GM19395 (cell line): ENCODE measurements at regions not wholly inside any gene's neighbourhood (a gene's known extent, or its start where the extent isn't known, plus 50 kb on each side); places are given as distances from the start of the nearest gene placed in this dataset.
"Not testable (repeated sequence)": the region's sequence is repeated elsewhere in the genome, so short reads cannot be mapped to it uniquely, and the experiment has no call there.

Experiments used
- ATAC-seq: cut with Tn5 transposase; IDR thresholded peaks from one replicate; pipeline ENCODE4 v1.9.1; 2021; ENCODE audit warnings: mild to moderate bottlenecking, moderate library complexity; ENCODE audit not compliant: unreplicated experiment

DNA sequence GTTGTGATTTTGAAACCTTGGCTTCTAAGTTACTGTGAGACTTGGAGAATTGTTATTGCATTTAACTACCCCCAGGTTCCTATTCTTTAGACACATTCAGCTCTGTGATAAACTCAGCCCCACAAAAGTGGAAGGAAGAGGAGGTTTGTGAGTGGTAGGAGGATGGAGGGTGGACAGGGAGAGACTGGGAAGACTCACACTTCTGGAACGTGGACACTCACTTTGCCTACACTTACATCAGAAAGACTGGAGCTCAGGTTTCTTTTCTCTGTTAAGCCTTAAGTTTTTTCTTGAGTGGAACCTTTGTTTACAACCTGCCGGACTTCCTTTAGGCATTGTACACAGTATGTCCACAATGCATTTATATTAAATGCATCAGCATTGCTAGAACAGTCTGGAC lies 99.0 kb downstream of the AREG start:
- ATAC-seq = no peak

DNA sequence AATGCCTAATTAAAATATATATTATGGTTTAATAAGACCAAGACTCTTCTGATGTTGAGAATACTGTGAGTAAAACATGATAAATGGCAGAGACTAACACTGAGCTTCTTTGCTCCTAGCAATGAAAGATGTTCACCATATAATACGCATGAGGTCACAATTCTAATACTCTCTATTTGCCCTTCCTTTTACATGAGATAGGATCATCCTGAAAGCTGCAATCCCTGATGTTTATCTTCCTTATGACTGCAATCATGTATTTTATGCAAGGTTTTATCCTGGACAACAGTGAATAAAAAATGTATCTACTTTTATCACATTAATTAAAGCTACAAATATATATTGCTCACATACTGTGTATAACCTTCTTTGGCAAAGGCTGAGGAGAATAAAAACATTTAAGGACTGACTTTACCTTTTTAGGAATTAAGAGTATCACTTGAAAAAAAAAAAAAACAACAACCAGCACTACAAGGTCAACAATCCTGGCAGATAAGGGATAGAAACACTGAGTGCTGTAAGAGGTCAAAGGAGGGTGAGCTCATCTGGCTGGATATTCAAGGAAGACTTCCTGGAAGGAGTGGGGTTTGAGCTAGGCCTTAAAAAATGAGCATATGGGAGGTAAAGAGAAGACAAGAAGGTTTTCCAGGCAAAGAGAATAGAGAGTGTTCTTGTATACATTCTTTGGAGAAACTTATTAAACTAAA lies 99.9 kb downstream of the AREG start:
- ATAC-seq = no peak

DNA sequence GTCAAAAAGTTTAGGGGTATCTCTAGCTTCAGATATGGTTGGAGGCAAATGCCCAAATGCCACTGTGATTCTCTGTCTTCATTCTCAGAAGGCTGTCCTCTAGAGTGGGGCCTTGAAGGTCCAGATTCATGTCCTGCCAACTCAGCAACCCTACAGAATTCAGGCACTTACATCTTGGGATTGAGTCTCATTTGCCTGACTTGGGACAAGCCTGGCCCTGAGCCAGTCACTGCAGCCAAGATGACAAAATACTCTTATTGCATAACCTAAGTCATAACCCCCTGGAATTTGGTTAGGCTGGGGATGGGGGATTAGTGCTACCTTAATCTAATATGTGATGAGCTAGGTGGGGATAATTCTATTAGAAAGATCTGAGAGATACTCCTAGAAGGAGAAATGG lies 100.5 kb downstream of the AREG start:
- no peak for ATAC-seq

DNA sequence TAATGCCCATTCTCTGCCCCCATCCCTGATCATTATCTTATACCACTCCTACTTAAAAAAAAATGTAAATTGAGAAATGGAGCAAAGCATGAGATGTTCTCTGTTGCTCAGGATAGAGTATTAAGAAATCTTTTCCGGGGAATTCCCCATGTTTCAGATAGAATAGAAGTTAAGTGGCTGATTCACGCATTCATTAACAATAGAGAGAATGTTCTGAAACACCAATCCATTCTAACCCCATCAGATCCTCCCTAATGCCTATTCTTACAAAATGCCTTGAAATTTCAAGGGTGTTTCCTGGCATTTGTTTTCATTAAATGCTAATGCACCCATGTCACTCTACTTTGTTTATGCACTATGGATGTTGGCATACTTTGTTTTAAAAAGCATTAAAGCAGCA lies 101.1 kb downstream of the AREG start:
- no peak for ATAC-seq

DNA sequence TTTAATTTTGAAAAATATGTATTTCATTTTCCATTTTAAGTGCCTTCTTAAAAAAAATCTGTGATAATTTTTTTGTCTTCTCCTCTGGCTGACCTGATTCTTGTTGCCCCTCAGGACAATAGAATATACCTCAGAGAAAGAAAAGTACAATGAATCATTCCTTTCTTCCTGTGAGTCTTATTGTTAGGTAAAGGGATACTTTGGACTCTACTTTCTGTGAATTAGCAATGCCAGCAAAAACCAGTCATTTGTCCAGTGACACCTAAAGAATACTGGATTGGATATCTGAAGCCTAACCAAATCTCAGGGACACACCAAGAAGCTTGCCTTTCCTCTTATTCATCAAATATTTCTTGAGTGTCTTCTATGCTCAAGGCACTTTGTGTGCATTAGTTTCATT lies 102.1 kb downstream of the AREG start:
- no peak for ATAC-seq

DNA sequence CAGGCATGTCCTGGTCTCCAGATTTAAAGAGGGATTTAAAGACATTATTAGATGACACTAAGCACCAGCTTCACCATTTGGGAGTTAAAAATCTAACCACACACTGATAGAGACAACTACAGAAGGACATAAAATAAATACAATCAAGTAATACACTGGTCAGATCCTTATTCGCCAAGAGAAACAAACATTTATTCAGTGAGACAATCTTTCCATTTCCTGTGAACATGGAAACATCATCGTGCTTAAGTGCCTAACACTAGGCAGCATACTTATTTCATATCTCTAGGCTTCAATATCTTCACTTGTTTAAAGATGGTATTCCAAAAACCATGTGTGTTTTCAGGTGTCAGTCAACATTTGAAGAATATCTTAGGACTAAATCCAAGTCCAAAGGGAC lies 103.6 kb downstream of the AREG start:
- ATAC-seq = no peak

DNA sequence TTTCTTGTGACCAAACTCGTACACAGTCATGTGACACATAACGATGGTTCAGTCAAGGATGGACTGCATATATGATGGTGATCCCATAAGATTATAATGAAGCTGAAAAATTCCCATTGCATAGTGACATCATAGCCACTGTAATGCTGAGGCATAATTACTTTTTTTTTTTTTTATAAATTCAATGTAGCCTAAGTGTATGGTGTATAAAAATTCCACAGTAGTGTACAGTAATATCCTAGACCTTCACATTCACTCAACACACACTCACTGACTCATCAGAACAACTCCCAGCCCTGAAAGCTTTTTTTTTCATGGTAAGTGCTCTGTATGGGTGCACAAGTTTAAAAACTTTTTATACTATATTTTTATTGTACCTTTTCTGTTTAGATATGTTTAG lies 105.0 kb downstream of the AREG start:
- no peak for ATAC-seq

DNA sequence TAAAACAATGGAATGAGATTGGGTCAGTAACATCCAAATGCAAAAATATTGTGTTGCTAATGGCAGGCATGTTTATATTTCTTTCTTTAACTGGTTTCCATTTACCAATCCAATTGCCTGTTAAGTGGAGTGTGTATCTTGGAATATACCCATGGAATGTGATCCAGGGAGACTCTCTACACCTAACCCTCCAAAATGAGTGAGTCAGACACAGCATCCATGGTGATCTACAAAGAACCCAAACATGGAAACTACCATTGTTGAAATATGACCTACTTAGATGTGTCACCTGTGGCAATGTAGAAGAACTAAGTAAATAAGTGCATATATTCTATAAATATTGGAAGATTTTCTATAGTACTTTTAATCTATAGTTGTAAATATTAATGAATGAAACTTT lies 110.3 kb downstream of the AREG start:
- ATAC-seq = no peak

DNA sequence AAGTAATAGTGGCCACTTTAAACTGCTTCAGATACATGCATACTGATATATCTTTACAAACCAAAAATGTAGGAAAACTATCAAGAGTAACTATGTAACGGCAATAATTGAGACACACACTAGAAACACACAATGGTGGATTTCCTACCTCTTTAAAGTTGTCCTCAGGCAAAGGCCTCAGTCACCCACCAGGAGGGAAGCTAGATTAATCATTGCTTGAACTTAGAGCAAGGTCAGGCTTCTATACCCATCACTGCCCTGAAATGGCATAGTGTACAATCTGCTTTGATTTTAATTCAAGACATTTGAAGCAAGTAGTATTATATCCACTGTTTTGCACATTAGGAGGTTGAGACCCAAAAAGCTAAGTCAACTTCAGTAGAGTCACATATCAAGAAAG lies 110.9 kb downstream of the AREG start:
- no peak for ATAC-seq

DNA sequence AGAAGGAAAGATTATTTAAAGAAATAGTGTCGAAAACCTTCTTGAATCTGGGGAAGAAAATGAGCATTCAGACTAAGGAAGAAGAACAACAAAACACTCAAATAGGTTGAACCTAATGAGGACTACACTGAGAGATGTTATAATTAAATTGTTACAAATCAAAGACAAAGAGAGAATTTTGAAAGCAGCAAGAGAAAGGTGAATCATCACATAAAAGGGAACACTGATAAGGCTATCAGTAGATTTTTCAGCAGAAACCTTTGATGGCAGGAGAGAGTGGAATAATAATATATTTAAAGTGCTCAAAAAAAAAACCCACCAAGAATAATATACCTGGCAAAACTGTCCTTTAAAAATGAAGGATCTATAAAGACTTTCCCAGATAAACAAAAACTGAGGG lies 114.9 kb downstream of the AREG start:
- ATAC-seq = no peak

DNA sequence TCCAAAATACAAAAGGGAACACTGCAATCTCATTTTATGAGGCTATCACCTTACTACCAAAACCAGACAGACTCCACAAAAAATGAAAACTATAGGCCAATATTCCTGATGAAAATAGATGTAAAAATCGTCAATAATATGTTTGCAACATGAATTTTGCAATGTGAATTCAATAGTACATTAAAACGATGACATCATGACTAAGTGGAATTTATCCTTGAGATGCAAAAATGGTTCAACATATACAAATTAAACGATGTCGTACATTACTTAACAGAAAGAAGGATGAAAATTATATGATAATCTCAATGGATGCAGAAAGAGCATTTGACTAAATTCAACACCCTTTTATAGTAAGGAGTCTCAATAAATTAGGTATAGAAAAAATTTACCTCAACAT lies 123.0 kb downstream of the AREG start:
- no peak for ATAC-seq

DNA sequence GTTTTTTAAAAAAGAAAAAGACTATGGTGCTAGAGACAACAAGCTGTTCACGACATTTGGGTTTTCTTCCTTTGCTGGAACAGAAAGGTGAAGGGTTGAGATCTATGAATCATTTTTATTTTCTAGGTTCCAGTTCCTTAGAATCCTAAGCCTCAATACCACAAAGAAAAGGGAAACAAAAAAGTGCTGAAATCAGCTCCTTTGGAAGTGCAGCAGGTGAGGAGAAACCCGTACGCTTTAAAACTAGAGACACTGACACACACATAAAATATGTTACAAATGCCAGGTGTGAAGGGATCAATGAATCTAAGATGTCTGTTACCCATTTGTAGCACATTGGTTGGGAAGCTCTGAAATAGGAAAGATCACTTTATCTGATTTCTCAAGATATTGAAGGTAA lies 125.2 kb downstream of the AREG start:
- no peak for ATAC-seq

DNA sequence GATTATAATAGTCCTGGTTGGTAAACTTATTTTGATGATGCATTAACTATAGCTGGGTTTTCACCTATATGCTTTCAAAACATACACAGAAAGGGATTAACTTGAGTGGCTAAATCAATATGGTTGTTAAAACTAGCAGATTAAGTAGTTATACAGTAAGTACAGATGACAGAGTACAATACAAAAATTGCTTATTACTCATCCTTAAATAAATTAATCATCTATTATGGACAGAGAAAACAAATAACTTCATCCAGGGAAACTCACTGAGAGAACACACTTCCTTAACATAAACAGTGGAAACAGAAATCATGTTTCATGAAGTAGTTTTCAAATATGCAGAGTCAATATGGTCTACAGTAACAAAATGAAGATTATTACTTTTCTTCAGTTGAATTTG lies 133.4 kb downstream of the AREG start:
- ATAC-seq = no peak

DNA sequence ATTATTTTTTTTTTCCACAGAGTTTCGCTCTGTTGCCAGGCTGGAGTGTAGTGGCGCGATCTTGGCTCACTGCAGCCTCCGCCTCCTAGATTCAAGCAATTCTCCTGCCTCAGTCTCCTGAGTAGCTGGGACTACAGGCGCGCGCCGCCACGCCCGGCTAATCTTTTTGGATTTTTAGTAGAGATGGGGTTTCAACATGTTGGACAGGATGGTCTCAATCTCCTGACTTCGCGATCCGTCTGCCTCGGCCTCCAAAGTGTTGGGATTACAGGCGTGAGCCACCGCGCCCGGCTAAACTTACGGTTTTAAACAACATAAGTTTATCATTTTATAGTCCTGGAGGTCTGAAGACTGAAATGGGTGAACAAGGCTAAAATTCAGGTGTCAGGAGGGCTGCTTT lies 133.9 kb downstream of the AREG start:
- ATAC-seq = not testable (repeated sequence)

DNA sequence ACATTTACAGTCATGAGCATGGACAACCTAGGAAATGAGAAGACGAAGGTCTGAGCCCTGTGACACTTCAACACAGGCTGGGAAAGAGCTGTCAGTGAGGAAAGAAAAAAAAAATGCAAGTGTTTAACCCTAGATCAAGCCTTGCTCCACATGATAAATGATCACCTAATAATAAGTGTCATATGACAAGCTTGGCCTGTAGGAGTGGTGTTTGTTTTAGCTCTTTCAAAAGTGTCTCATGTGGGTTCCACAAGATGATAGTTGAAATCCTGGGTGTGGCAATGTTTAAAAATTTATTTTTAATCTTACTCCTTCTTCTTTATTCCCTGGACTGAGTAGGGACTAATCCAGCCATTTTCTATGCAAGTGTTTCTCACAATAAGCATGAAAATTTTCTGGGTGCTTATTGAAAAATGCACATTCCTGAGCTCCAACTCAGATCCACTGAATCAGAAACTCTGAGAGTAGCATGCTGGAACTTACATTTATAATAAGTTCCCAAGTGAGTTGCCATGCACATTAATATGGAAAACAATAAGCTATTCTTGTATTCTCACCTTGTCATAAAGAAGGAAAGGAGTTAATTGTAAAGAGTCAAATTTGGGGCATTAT lies 138.3 kb downstream of the AREG start:
- ATAC-seq = no peak

DNA sequence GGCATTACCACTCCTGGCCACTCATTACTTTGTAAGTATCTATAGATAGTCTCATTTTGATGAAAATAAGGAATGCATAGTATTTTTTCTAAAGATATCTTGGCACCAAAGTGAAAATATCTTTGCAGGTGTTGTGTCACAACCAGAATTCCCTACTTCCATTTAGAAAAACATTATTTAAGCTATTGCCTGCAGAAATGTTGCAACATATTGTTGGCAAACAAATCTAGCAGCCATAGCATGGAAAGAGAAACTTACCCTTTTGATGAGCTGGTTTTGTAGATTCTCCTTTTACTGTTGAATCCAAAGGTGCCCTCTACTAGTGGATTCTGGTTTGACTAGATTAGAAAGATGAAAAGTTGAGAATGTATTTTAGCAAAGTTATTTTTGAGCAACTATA lies 138.8 kb downstream of the AREG start:
- ATAC-seq = no peak

DNA sequence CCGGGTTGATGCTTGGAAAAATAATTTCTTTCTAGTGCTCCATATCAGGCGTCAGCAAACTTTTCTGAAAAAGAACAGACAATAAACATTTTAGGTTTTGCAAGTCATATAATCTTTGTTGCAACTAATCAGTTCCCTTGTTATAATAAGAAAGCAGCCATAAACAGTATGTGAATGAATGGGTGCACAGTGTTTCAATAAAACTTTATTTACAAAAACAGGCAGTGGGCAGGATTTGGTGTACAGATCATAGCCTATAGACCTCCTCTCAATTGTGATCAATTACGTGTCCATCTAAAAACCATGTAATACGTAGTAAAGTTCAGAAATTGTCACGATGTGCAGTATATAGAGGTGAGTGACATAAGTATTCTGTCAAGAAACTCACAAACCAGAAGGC lies 143.4 kb downstream of the AREG start:
- ATAC-seq = no peak

DNA sequence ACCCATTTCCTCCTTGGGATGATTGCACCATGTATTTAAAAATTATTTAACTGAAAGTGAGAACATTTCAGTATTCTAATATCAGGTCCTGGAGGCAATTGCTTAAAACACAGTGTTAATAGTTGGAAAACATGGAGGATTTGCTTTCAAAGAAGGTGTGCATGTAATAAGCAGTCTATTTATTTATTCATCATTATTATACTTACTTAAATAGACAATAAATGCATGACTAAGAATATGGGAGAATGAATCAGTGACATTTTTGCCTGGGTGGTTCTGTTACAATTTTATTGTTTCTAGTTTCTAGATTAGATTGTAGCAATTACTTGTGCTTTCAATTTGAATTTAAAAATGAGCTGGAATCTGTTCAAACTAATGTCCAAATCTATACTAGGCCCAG lies 145.5 kb downstream of the AREG start:
- no peak for ATAC-seq

DNA sequence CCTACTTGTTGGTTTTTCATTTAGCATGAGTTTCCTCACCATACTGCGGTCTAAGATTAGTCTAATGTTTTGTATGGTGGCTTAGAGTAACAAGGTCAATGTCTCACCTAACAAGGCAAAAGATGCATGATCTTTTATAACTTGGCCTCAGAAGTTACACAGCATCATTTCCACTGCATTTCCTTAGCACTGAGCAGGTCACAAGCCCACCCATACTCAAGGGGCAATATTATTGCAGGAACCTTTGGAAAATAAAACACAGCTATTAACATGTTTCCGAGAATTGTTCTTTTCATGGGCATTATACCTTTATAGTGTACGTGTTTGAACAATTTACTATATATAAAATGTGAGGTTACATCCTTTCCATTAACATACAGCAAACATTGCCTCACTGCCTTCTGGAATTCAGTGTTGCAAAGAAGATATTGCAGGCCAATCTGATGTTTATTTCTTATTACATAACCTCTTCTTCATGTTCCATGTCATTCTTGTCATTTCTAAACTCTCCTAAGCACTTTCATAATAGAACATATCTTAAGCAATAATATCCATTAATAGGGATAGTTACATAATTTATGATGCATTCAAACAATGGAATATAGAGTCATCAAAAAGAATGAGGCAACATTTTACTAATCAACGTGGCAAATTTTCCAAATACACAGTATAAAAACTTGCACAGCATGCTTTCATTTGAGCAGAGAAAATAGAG lies 153.8 kb downstream of the AREG start:
- ATAC-seq = no peak

DNA sequence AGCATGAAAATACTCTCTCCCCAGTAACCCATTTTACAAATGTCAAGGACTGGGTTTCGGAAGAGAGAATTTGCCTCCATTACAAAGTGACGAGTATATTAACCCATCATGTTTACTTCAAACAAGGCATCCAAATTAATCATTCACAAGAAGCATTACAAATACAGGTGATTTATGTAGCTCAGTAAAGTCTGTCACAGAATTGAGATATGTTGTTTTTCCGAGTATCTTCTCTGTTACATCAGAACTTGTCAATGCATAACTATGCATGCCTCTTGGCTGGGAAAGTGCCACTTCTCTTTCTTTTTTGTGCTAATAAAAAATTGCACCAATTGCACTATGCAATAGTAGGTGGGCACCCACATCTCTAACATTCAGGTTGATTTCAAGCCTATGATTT lies 158.2 kb downstream of the AREG start:
- ATAC-seq = no peak

DNA sequence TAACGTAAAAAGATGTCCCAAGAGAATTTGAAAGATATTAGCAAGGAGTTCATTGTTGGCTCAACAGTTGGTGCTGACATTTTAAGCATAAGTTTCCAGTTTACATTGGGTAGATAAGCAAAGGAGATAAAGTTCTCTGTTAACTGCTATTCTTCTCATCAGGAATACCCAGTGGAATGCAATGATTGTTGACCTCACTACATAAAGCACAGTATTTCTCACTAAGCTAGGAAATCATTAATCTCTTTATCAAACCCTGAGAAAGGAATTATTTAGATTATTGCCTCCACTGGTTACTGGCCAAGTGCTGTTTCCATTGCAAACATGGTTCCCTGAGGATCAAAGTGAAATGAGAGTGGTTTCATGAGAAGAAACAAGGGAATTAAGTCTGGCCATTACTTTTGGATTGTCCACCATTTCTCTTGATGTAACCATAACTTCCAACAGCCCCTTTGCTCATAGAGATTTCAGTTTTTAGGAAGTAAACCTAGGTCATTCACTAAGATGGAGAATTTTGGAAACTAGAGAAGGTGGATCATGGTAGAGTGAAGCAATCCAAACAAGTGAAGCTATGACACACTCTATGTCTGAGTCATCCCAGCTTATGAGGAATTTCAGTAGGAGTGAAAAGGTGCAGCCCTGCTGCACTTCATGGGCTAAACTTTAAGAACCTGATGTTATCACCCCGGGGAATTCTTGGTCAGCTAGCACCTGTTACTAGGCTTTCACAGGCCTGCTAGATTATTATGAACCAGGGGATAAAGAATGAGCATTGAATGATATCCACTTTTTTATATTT lies 163.4 kb downstream of the AREG start:
- ATAC-seq = no peak

DNA sequence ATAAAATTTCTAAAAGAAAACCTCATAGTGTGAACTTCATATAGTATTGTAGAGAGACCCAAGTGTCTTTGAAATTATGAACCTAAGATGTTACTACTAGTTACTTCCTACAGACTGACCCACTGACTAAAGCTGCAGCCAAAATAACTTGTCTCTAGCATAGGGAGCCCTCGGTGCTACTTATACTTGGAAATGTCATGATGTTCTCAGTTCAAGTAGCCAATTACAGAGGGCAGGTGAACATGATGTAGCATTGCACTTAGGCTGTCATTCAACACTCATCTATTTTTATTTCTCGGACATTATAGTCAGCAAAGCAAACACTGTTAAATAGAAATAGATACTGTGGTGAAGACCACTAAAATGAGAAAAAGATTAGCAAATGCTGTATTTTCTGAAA lies 165.6 kb downstream of the AREG start:
- ATAC-seq = no peak
